ENCODE measurements at regions not wholly inside any gene's neighbourhood (a gene's known extent, or its start where the extent isn't known, plus 50 kb on each side); places are given as distances from the start of the nearest gene placed in this dataset.
A peak's percentile ranks its signal among the peaks of the same experiment; 100 is the strongest.
"Not testable (repeated sequence)": the region's sequence is repeated elsewhere in the genome, so short reads cannot be mapped to it uniquely, and the experiment has no call there.

- DNase-seq (ENCODE audit: low read depth) = no peak
These were observed 130.8 kb downstream of the S1PR1 start for GRCh38 chr1:101367630-101368029.

- no peak for DNase-seq (ENCODE audit: low read depth)
These were observed 133.7 kb downstream of the S1PR1 start for GRCh38 chr1:101370488-101370887.

- DNase-seq (ENCODE audit: low read depth) = peak; percentile 64
These were observed 134.4 kb downstream of the S1PR1 start for GRCh38 chr1:101371259-101371658.

- no peak for DNase-seq (ENCODE audit: low read depth)
These were observed 136.8 kb downstream of the S1PR1 start for GRCh38 chr1:101373570-101373969.

- not testable (repeated sequence) for DNase-seq (ENCODE audit: low read depth)
These were observed 138.6 kb downstream of the S1PR1 start for GRCh38 chr1:101375448-101375847.

GRCh38 chr1:101376121-101377083 lies 139.6 kb downstream of the S1PR1 start:
- DNase-seq (ENCODE audit: low read depth) = no peak

GRCh38 chr1:101377084-101377835 lies 140.4 kb downstream of the S1PR1 start:
- DNase-seq (ENCODE audit: low read depth) = no peak

- DNase-seq (ENCODE audit: low read depth) = no peak
These were observed 142.2 kb downstream of the S1PR1 start for GRCh38 chr1:101379037-101379436.

- DNase-seq (ENCODE audit: low read depth) = no peak
These were observed 143.1 kb downstream of the S1PR1 start for GRCh38 chr1:101379950-101380349.

GRCh38 chr1:101382135-101382534 lies 145.3 kb downstream of the S1PR1 start:
- no peak for DNase-seq (ENCODE audit: low read depth)

- peak; percentile 15 for DNase-seq (ENCODE audit: low read depth)
These were observed 152.2 kb downstream of the S1PR1 start for GRCh38 chr1:101388904-101389546.

GRCh38 chr1:101389547-101389929 lies 152.7 kb downstream of the S1PR1 start:
- DNase-seq (ENCODE audit: low read depth) = no peak

- no peak for DNase-seq (ENCODE audit: low read depth)
These were observed 155.7 kb downstream of the S1PR1 start for GRCh38 chr1:101392552-101392951.

- DNase-seq (ENCODE audit: low read depth) = no peak
These were observed 157.2 kb downstream of the S1PR1 start for GRCh38 chr1:101394041-101394440.

GRCh38 chr1:101399222-101399621 lies 162.4 kb downstream of the S1PR1 start:
- DNase-seq (ENCODE audit: low read depth) = no peak

- DNase-seq (ENCODE audit: low read depth) = no peak
These were observed 169.5 kb downstream of the S1PR1 start for GRCh38 chr1:101406271-101406670.

- DNase-seq (ENCODE audit: low read depth) = no peak
These were observed 169.9 kb downstream of the S1PR1 start for GRCh38 chr1:101406681-101407080.

GRCh38 chr1:101407505-101408211 lies 170.8 kb downstream of the S1PR1 start:
- no peak for DNase-seq (ENCODE audit: low read depth)

- no peak for DNase-seq (ENCODE audit: low read depth)
These were observed 171.6 kb downstream of the S1PR1 start for GRCh38 chr1:101408212-101409042.

- DNase-seq (ENCODE audit: low read depth) = no peak
These were observed 172.3 kb downstream of the S1PR1 start for GRCh38 chr1:101409102-101409501.

Measured in non-pigmented ciliary epithelial cell (primary cell).